ENCODE measurements at regions not wholly inside any gene's neighbourhood (a gene's known extent, or its start where the extent isn't known, plus 50 kb on each side); places are given as distances from the start of the nearest gene placed in this dataset.
A peak's percentile ranks its signal among the peaks of the same experiment; 100 is the strongest.

GRCh38 chr14:100659345-100660001 lies 67.2 kb upstream of the DLK1 start:
- Histone ChIP-seq H3K4me1 (ENCODE audit: control insufficient read depth, insufficient read depth, low read length) (no peaks in the 10 kb centered on the region), H3K9me3 (ENCODE audit: control insufficient read depth, low read length) (no peaks in the 10 kb centered on the region), H3K4me3 (ENCODE audit: low read length) (no peak overlapping the region), H3K27me3 (ENCODE audit: control insufficient read depth, insufficient read depth) (no peaks in the 10 kb centered on the region), H3K27ac (ENCODE audit: low read length) (no peak overlapping the region)
- 91% methylated on average over 17 of the region's 17 CpGs for WGBS
- no peak for ATAC-seq
- DNase-seq, result no peak
- intact Hi-C loops (cut with DNase I), result loop anchor here in 2 of 4 donors (10.0 kb wide), 2 partner anchors 215 to 965 kb away; no protein-coding TSS in a partner anchor

GRCh38 chr14:100660498-100660881 lies 66.2 kb upstream of the DLK1 start:
- Histone ChIP-seq H3K9me3 (ENCODE audit: control insufficient read depth, low read length) (no peaks in the 10 kb centered on the region), H3K27ac (ENCODE audit: low read length) (no peak overlapping the region), H3K27me3 (ENCODE audit: control insufficient read depth, insufficient read depth) (no peaks in the 10 kb centered on the region), H3K4me3 (ENCODE audit: low read length) (no peak overlapping the region), H3K4me1 (ENCODE audit: control insufficient read depth, insufficient read depth, low read length) (no peaks in the 10 kb centered on the region)
- ATAC-seq (no peak), DNase-seq (no peak)
- intact Hi-C loops (cut with DNase I), result loop anchor here in 2 of 4 donors (10.0 kb wide), 2 partner anchors 216 to 964 kb away; no protein-coding TSS in a partner anchor
- 88% methylated on average over 6 of the region's 6 CpGs for WGBS

DNA sequence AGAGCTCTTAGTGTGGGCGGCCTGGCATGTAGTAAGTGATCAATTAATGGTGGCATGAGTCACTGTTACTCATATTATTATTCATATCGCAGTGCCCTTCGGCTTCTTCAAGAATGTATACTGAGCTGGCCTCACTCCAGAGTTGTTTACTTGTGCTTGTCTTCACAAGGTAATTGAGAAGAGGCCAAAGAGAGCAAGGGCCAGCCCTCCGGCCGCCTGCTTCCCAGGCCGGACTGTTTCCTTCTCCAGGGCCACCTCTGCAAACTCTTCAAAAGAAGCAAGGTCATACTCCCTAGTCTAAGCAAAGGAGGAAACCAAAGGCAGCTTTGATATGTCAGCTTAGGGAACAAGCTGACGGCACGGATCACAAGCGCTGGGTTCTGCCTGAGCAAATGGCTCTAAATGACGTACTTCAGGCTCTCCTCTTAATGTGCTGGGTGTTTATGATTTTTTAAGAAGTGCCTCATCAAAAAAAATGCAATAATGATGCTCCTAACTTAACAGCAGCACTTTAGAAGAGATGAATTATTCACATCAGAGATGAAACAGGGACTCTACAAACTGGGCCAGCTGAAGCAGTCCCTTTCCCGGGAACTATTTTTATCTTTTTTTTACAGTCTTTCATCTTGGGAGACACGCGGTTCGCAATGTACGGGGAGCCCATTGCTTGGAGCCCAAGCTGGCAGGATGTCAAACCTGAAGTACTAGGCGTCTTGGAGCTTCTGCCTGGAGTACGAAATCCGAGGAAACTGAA lies 65.6 kb upstream of the DLK1 start:
- no peak overlapping the region for H3K4me3 ChIP-seq (ENCODE audit: low read length)
- DNase-seq (no peak), ATAC-seq (no peak)
- intact Hi-C loops (cut with DNase I), result loop anchor here in 2 of 4 donors (10.0 kb wide), 2 partner anchors 216 to 964 kb away; no protein-coding TSS in a partner anchor
- H3K27ac ChIP-seq (ENCODE audit: low read length), result no peak overlapping the region
- H3K9me3 ChIP-seq (ENCODE audit: control insufficient read depth, low read length), result no peaks in the 10 kb centered on the region
- no peaks in the 10 kb centered on the region for H3K4me1 ChIP-seq (ENCODE audit: control insufficient read depth, insufficient read depth, low read length)
- H3K27me3 ChIP-seq (ENCODE audit: control insufficient read depth, insufficient read depth), result no peaks in the 10 kb centered on the region
- 74% methylated on average over 18 of the region's 18 CpGs for WGBS

GRCh38 chr14:100662879-100663760 lies 63.6 kb upstream of the DLK1 start:
- 28% methylated on average over 21 of the region's 21 CpGs for WGBS
- no peaks in the 10 kb centered on the region for H3K4me1 ChIP-seq (ENCODE audit: control insufficient read depth, insufficient read depth, low read length)
- ATAC-seq, result peak in 1 of 2 donors; percentile 57
- no peak overlapping the region for H3K27ac ChIP-seq (ENCODE audit: low read length)
- DNase-seq, result peak; percentile 68 to 84 (median 77)
- intact Hi-C loops (cut with DNase I), result loop anchor here in 2 of 4 donors (10.0 kb wide), 2 partner anchors 218 to 962 kb away; no protein-coding TSS in a partner anchor
- H3K4me3 ChIP-seq (ENCODE audit: low read length), result no peak overlapping the region
- no peaks in the 10 kb centered on the region for H3K9me3 ChIP-seq (ENCODE audit: control insufficient read depth, low read length)
- H3K27me3 ChIP-seq (ENCODE audit: control insufficient read depth, insufficient read depth), result no peaks in the 10 kb centered on the region

DNA sequence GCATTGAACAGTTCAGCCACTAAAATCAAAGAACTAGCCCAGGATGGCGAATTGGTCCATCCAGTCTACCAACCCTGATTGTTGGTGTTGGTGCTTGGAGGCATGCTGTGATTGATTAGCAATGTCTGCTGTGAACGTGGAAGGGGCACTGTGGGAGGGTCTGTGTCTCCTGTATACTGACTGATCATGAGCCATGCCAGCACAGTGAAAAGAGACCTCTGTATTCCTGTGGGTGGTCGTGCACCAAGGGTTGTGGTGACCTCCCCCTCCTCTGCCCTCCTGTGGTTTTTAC lies 63.0 kb upstream of the DLK1 start:
- H3K4me3 ChIP-seq (ENCODE audit: low read length), result no peak overlapping the region
- H3K4me1 ChIP-seq (ENCODE audit: control insufficient read depth, insufficient read depth, low read length), result no peaks in the 10 kb centered on the region
- H3K9me3 ChIP-seq (ENCODE audit: control insufficient read depth, low read length), result no peaks in the 10 kb centered on the region
- intact Hi-C loops (cut with DNase I), result loop anchor here in 2 of 4 donors (10.0 kb wide), 2 partner anchors 219 to 961 kb away; no protein-coding TSS in a partner anchor
- WGBS, result 68% methylated on average over 3 of the region's 3 CpGs
- no peak overlapping the region for H3K27ac ChIP-seq (ENCODE audit: low read length)
- no peaks in the 10 kb centered on the region for H3K27me3 ChIP-seq (ENCODE audit: control insufficient read depth, insufficient read depth)
- DNase-seq, result no peak
- no peak for ATAC-seq

DNA sequence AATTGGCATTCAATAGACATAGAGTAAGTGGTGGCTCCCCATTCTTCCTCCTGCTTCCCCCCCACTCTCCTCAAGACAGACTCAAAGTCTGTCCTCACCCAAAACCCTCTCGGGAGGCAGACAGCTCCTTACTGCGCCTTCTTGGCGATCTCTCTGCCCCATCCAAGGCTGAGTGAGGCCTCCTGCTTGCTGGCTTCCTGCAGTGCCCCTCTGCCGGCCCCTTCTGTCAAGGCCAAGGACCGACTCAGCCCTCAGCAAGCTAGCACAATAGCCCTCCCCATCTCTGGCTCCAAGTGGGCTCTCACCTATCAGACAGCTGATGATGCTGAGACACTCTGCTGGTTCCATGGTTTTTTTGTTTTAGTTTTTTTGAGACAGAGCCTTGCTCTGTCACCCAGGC lies 62.5 kb upstream of the DLK1 start:
- DNase-seq (no peak), ATAC-seq (no peak)
- Histone ChIP-seq H3K9me3 (ENCODE audit: control insufficient read depth, low read length) (no peaks in the 10 kb centered on the region), H3K4me3 (ENCODE audit: low read length) (no peak overlapping the region), H3K27me3 (ENCODE audit: control insufficient read depth, insufficient read depth) (no peaks in the 10 kb centered on the region), H3K4me1 (ENCODE audit: control insufficient read depth, insufficient read depth, low read length) (no peaks in the 10 kb centered on the region), H3K27ac (ENCODE audit: low read length) (no peak overlapping the region)
- intact Hi-C loops (cut with DNase I), result loop anchor here in 2 of 4 donors (10.0 kb wide), 2 partner anchors 219 to 961 kb away; no protein-coding TSS in a partner anchor
- WGBS, result 64% methylated on average over 5 of the region's 5 CpGs

- WGBS, result 35% methylated on average over 14 of the region's 14 CpGs
- Histone ChIP-seq H3K4me3 (ENCODE audit: low read length) (no peak overlapping the region), H3K9me3 (ENCODE audit: control insufficient read depth, low read length) (no peaks in the 10 kb centered on the region), H3K27me3 (ENCODE audit: control insufficient read depth, insufficient read depth) (no peaks in the 10 kb centered on the region), H3K27ac (ENCODE audit: low read length) (no peak overlapping the region), H3K4me1 (ENCODE audit: control insufficient read depth, insufficient read depth, low read length) (no peaks in the 10 kb centered on the region)
- ATAC-seq (peak in 1 of 2 donors; percentile 7), DNase-seq (peak in 1 of 3 donors; percentile 60)
- intact Hi-C loops (cut with DNase I), result loop anchor here in 2 of 4 donors (10.0 kb wide), 2 partner anchors 220 to 960 kb away; no protein-coding TSS in a partner anchor
Measured at GRCh38 chr14:100664841-100665510, 61.7 kb upstream of the DLK1 start.

DNA sequence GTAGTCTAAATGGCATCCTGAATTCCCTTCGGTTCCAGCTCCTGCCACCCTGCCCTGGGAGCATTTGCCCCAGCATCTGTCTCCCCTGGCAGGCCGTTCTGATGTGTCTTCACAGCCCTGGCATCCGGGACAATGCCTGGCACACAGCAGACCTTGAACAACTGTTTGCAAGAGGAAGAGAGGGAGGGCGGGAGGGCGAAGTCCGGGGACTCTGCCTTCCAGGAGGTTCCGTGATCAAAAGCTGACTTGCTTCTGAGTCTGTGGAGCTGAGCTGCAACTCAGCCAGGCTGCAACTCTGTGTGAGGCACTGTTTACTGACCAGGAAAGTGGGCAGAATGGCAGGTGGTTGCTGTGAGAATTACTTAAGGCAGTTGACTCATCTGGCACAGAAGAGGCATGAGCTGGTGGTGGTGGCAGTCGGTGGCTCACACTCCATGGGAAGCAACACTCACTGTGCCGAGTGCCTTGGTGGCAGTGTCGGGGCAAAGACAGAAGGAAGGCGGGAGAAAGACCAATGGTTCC lies 61.1 kb upstream of the DLK1 start:
- Histone ChIP-seq H3K27me3 (ENCODE audit: control insufficient read depth, insufficient read depth) (no peaks in the 10 kb centered on the region), H3K4me1 (ENCODE audit: control insufficient read depth, insufficient read depth, low read length) (no peaks in the 10 kb centered on the region), H3K4me3 (ENCODE audit: low read length) (no peak overlapping the region), H3K9me3 (ENCODE audit: control insufficient read depth, low read length) (no peaks in the 10 kb centered on the region), H3K27ac (ENCODE audit: low read length) (no peak overlapping the region)
- no peak for DNase-seq
- WGBS, result 52% methylated on average over 11 of the region's 11 CpGs
- intact Hi-C loops (cut with DNase I), result loop anchor here in 2 of 4 donors (10.0 kb wide), 2 partner anchors 221 to 959 kb away; no protein-coding TSS in a partner anchor
- ATAC-seq, result no peak

DNA sequence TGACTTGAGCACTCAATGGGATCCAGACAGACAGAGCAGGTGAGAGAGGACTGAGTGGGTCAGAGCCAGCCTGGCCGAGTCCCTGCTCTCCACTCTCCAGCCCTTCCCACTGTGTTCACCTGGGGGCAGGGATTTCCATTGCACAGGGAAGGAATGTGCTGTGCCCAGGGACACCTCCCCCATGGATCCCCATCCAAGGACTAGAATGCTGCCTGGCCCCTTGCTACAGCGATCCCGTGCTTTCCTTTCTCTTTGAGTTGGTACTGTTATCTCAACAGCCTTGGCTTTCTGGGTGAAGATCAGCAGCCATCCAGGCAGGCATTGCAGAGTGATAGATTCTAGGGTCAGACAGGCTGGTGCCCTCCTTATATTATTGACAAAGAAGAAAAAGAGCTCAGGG lies 60.3 kb upstream of the DLK1 start:
- no peak overlapping the region for H3K27ac ChIP-seq (ENCODE audit: low read length)
- intact Hi-C loops (cut with DNase I), result loop anchor here in 2 of 4 donors (10.0 kb wide), 2 partner anchors 222 to 958 kb away; no protein-coding TSS in a partner anchor
- H3K9me3 ChIP-seq (ENCODE audit: control insufficient read depth, low read length), result no peaks in the 10 kb centered on the region
- no peak for DNase-seq
- ATAC-seq, result no peak
- H3K27me3 ChIP-seq (ENCODE audit: control insufficient read depth, insufficient read depth), result no peaks in the 10 kb centered on the region
- H3K4me3 ChIP-seq (ENCODE audit: low read length), result no peak overlapping the region
- no peaks in the 10 kb centered on the region for H3K4me1 ChIP-seq (ENCODE audit: control insufficient read depth, insufficient read depth, low read length)
- 75% methylated on average over 3 of the region's 3 CpGs for WGBS

- no peaks in the 10 kb centered on the region for H3K27me3 ChIP-seq (ENCODE audit: control insufficient read depth, insufficient read depth)
- ATAC-seq (no peak), DNase-seq (no peak)
- 87% methylated on average over 10 of the region's 10 CpGs for WGBS
- H3K27ac ChIP-seq (ENCODE audit: low read length), result no peak overlapping the region
- no peak overlapping the region for H3K4me3 ChIP-seq (ENCODE audit: low read length)
- H3K4me1 ChIP-seq (ENCODE audit: control insufficient read depth, insufficient read depth, low read length), result no peaks in the 10 kb centered on the region
- intact Hi-C loops (cut with DNase I), result loop anchor here in 2 of 4 donors (10.0 kb wide), 2 partner anchors 222 to 958 kb away; no protein-coding TSS in a partner anchor
- no peaks in the 10 kb centered on the region for H3K9me3 ChIP-seq (ENCODE audit: control insufficient read depth, low read length)
Measured at GRCh38 chr14:100666851-100667250, 59.8 kb upstream of the DLK1 start.
